RWPE2 (cell line): ENCODE measurements at regions not wholly inside any gene's neighbourhood (a gene's known extent, or its start where the extent isn't known, plus 50 kb on each side); places are given as distances from the start of the nearest gene placed in this dataset.

Experiments used
- ATAC-seq: fragments of 200-7000 bp; cut with Tn5 transposase; 3 replicates; pipeline ENCODE4 v1.9.1; 2021; ENCODE audit warnings: low read depth
- DNase-seq: peaks from one replicate; pipeline ENCODE4 v3.0.0-alpha.2; 2020; ENCODE audit warnings: low spot score
- H3K27ac ChIP-seq: fragments of 450-650 bp; 2 replicates; pipeline ENCODE4 v1.5.1; 2017; ENCODE audit warnings: mild to moderate bottlenecking; ENCODE audit not compliant: poor library complexity, severe bottlenecking
- H3K27me3 ChIP-seq: fragments of 250-450 bp; sonication (Bioruptor Pico); 2 replicates; pipeline ENCODE4 v1.5.1; 2021; ENCODE audit warnings: mild to moderate bottlenecking, moderate library complexity; ENCODE audit not compliant: insufficient read depth, poor library complexity, severe bottlenecking
- H3K36me3 ChIP-seq: fragments of 250-450 bp; sonication (Bioruptor Pico); 2 replicates; pipeline ENCODE4 v1.5.1; 2020; ENCODE audit warnings: low read depth, mild to moderate bottlenecking, moderate library complexity
- H3K4me1 ChIP-seq: fragments of 250-450 bp; sonication (Bioruptor Pico); 2 replicates; pipeline ENCODE4 v1.5.1; 2021; ENCODE audit warnings: mild to moderate bottlenecking, moderate library complexity; ENCODE audit not compliant: insufficient read depth, poor library complexity, severe bottlenecking
- H3K4me3 ChIP-seq: fragments of 250-450 bp; sonication (Bioruptor Pico); 2 replicates; pipeline ENCODE4 v1.5.1; 2021; ENCODE audit warnings: mild to moderate bottlenecking, moderate library complexity; ENCODE audit not compliant: severe bottlenecking
- H3K9me3 ChIP-seq: fragments of 250-450 bp; sonication (Bioruptor Pico); 2 replicates; pipeline ENCODE4 v1.5.1; 2021; ENCODE audit warnings: mild to moderate bottlenecking, moderate library complexity; ENCODE audit not compliant: severe bottlenecking
- CTCF ChIP-seq: fragments of 450-650 bp; IDR thresholded peaks from one replicate; pipeline ENCODE4 v1.5.1; 2017; ENCODE audit warnings: mild to moderate bottlenecking, moderate library complexity; ENCODE audit not compliant: poor library complexity, severe bottlenecking

DNA sequence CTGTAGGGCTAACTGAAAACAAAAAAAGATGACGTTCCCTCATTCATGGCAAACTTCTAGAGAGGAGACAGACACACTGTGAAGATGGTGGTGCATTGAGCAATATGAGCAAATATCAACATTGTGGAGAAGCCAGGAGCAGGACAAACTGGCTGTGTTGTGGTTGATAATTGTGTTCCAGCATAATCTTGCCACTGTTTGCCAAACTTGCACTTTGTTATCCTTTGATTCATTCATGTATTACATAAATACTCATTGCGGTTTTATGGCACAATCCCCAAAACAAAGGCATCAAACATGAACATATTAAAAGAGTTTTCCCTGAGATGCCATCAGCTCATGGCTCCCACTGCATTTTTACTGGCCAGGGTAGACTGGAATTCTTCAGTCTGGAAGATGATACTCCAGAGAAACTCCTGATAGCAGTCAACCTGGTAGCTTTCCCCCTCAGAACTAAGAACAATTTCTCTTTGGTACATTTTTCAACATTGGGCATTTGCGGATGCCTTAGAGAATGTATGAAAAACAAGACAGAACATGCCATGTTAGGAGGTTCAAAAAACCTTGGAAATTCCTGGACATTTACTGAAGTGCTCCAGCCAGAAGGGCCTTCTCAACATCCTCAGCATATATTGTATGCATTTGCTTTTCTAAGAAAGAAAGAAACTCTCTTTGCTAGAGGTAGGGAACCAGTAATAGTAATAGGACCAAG, 487.4 kb upstream of the CELF4 start:
- Histone ChIP-seq H3K27me3 (no peaks in the 10 kb centered on the region), H3K9me3 (no peaks in the 10 kb centered on the region), H3K27ac (no peak overlapping the region), H3K4me1 (no peaks in the 10 kb centered on the region), H3K36me3 (no peaks in the 10 kb centered on the region), H3K4me3 (no peak overlapping the region)
- peak; percentile 46; the same call in 2 of the 3 replicates for ATAC-seq
- DNase-seq: no peak
- no peak for TF ChIP-seq CTCF

GRCh38 chr18:38047820-38048219, 482.2 kb upstream of the CELF4 start:
- Histone ChIP-seq H3K4me1 (no peaks in the 10 kb centered on the region), H3K9me3 (no peaks in the 10 kb centered on the region), H3K27ac (no peak overlapping the region), H3K4me3 (no peak overlapping the region), H3K36me3 (no peaks in the 10 kb centered on the region), H3K27me3 (no peaks in the 10 kb centered on the region)
- no peak for DNase-seq
- ATAC-seq: no peak
- TF ChIP-seq CTCF: no peak

- Histone ChIP-seq H3K27me3 (no peaks in the 10 kb centered on the region), H3K4me1 (no peaks in the 10 kb centered on the region), H3K4me3 (no peak overlapping the region), H3K36me3 (no peaks in the 10 kb centered on the region), H3K27ac (no peak overlapping the region), H3K9me3 (no peaks in the 10 kb centered on the region)
- no peak for TF ChIP-seq CTCF
- DNase-seq (no peak), ATAC-seq (no peak)
Measured at GRCh38 chr18:38046651-38047050, 481.1 kb upstream of the CELF4 start.

- no peak for TF ChIP-seq CTCF
- Histone ChIP-seq H3K4me1 (no peaks in the 10 kb centered on the region), H3K27me3 (no peaks in the 10 kb centered on the region), H3K27ac (no peak overlapping the region), H3K9me3 (no peaks in the 10 kb centered on the region), H3K4me3 (no peak overlapping the region), H3K36me3 (no peaks in the 10 kb centered on the region)
- DNase-seq (no peak), ATAC-seq (no peak)
Measured at GRCh38 chr18:38045845-38046244, 480.2 kb upstream of the CELF4 start.

DNA sequence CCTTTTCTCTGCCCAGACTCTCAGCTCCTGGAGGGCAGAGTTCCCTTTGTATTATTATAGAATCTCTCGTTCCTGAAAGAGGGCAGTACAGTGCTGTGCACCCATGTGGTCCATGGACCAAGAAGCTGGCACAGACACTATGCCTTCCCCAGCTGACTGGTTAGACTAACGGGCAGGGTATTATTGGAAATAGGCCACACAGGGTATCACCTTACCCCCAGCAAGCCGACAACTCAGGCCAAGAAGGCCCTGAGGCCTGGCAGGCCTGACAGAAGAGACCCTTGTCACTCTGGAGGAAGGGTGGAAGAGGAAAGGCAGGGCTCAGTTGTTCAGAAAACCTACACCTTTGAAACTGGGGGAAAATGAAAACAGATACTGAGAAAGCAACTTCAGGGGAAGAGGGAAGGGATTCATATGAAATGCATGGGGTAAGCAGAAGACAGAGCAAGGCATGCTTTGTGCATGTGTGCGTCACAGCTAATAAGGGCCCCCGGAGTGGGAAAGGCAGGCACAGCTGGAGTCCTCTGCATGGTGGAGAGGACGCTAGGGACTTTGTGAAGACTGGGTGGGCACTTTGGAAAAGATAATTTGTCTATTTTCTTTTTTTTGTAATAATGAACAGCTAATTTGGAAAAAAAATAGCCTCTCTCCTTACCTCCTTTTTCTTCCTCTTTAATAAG, 476.8 kb upstream of the CELF4 start:
- no peak for ATAC-seq
- DNase-seq: no peak
- no peaks in the 10 kb centered on the region for H3K9me3 ChIP-seq
- peaks cover 8% of the 10 kb centered on the region for H3K27me3 ChIP-seq
- no peaks in the 10 kb centered on the region for H3K4me1 ChIP-seq
- no peak overlapping the region for H3K27ac ChIP-seq
- H3K4me3 ChIP-seq: no peak overlapping the region
- TF ChIP-seq CTCF: no peak
- H3K36me3 ChIP-seq: no peaks in the 10 kb centered on the region
